ENCODE measurements at regions not wholly inside any gene's neighbourhood (a gene's known extent, or its start where the extent isn't known, plus 50 kb on each side); places are given as distances from the start of the nearest gene placed in this dataset.
A peak's percentile ranks its signal among the peaks of the same experiment; 100 is the strongest.

DNA sequence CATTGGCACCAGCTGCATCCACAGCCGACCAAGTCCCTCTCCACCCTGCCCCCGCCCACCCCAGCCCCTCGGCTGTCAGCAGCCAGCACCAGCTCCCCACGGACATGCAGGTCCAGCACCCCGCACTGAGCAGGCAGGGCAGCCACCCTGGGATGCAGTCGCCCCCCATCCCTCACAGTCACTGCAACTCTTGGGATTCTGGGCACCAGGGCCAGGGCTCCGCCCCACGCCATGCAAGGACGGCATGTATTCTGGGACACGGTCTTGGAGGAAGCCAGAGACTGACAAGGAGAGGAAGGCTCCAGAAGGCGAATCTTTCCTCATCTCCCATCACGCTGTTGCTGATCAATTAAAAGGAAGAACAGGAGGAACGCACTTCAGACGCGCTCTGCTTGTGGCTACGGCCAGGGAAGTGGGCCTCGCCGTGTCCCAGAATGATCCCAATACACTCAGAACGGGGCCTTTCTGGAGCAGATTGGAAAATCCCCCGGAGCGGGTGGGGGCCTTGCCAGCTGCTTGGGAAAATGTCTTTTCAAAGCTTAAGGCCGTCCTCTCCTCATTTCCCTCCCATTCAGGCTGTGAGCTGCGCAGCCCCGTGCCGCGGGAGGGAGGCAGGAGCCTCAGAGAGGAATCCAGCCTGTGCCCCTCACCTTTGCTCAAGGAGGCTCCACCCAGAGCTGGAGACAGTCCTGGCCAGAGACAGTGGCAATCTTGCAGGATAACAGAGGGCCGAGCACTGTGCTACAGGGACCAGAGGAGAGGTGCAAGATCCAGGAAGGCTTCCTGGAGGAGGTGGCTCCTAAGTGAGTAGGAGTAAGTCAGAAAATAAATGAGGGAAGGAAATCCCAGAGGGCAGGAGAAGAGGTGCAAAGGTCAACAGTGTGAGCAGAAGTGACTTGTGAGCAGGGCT lies 54.1 kb upstream of the DIO3 start:
- DNase-seq (peak; percentile 39 to 44), ATAC-seq (ENCODE audit: low FRiP score) (no peak)
- no peak overlapping the region for H3K27ac ChIP-seq (ENCODE audit: low read depth in 1 of 2, low read length in 2 of 2)
- H3K27me3 ChIP-seq (ENCODE audit: control insufficient read depth in 1 of 2, insufficient read depth in 2 of 2, low read length in 1 of 2) = no peaks in the 10 kb centered on the region
- H3K4me1 ChIP-seq (ENCODE audit: control insufficient read depth in 1 of 2, insufficient read depth in 2 of 2, low read length in 2 of 2) = no peaks in the 10 kb centered on the region
- no peaks in the 10 kb centered on the region for H3K36me3 ChIP-seq (ENCODE audit: control insufficient read depth in 1 of 2, insufficient read depth in 2 of 2, low read length in 1 of 2)
- H3K9me3 ChIP-seq (ENCODE audit: control insufficient read depth, low read length) = no peaks in the 10 kb centered on the region
- H3K4me3 ChIP-seq (ENCODE audit: low read length in 2 of 2) = no peak overlapping the region
- WGBS, 2 donors = 62 to 63% methylated on average over 27 of the region's 27 CpGs
- intact Hi-C loops (cut with DNase I) = no loop called here

DNA sequence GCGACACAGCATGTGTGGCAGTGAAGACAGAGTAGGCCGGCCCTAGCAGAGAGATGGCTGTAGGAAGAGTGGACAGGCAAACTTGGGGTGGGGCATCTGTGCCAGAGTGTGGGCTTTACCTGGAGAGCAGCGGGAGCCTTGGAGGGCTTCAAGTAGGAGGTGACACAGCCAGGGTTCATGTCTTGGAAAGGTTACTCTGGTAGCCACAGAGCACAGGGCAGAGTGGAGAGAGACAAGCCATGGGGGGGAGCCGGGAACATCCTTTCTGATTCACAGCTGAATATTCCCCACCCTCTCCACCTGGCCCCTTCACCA lies 53.5 kb upstream of the DIO3 start:
- WGBS, 2 donors = 85 to 94% methylated on average over 4 of the region's 4 CpGs
- DNase-seq = peak in 1 of 2 donors; percentile 50

DNA sequence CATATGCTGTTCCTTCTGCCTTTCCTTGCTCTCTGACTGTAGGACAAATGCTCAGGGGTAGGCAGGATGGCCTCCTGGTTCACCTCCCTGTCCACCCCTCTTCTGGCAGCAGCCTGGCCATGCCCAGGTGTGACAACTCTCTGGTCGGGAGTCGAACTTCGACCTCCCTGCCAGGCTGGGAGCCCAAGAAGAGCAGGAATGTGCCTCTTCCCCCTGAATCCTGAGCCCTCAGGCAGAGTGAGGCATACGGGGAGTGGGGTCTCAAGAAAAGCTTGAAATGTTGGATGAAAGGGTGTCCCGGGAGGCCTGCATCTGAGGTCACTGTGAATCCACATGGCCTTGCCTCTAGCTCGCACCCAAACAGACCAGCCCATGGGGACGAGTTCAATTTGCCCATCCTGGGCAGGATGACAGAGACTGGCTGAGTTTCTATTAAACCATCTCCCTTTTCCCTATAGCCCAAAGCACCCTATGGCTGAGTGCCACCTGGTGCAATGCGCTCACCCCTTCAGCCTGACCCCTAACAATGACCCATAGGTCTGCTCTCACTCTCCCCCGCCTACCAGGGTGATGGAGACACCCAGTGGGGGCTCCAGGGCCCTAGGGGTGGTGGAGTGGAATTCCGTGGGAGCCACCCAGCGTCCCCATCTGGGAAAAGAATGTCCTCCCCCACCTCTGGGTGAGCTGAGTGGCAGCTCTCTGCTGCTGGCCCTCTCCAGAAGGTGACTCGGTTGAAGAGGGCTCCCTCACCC lies 52.9 kb upstream of the DIO3 start:
- Histone ChIP-seq H3K36me3 (ENCODE audit: control insufficient read depth in 1 of 2, insufficient read depth in 2 of 2, low read length in 1 of 2) (no peaks in the 10 kb centered on the region), H3K9me3 (ENCODE audit: control insufficient read depth, low read length) (no peaks in the 10 kb centered on the region), H3K27ac (ENCODE audit: low read depth in 1 of 2, low read length in 2 of 2) (no peak overlapping the region), H3K4me3 (ENCODE audit: low read length in 2 of 2) (no peak overlapping the region), H3K27me3 (ENCODE audit: control insufficient read depth in 1 of 2, insufficient read depth in 2 of 2, low read length in 1 of 2) (no peaks in the 10 kb centered on the region), H3K4me1 (ENCODE audit: control insufficient read depth in 1 of 2, insufficient read depth in 2 of 2, low read length in 2 of 2) (no peaks in the 10 kb centered on the region)
- DNase-seq (peak in 1 of 2 donors; percentile 65), ATAC-seq (ENCODE audit: low FRiP score) (no peak)
- 87% methylated on average over 12 of the region's 12 CpGs for WGBS, 2 donors
- intact Hi-C loops (cut with DNase I) = no loop called here

More for the DNA sequence above, 53.5 kb upstream of the DIO3 start:
- no peak for ATAC-seq (ENCODE audit: low FRiP score)
- no peaks in the 10 kb centered on the region for H3K27me3 ChIP-seq (ENCODE audit: control insufficient read depth in 1 of 2, insufficient read depth in 2 of 2, low read length in 1 of 2)
- no peak overlapping the region for H3K4me3 ChIP-seq (ENCODE audit: low read length in 2 of 2)
- no peak overlapping the region for H3K27ac ChIP-seq (ENCODE audit: low read depth in 1 of 2, low read length in 2 of 2)
- H3K9me3 ChIP-seq (ENCODE audit: control insufficient read depth, low read length) = no peaks in the 10 kb centered on the region
- no peaks in the 10 kb centered on the region for H3K4me1 ChIP-seq (ENCODE audit: control insufficient read depth in 1 of 2, insufficient read depth in 2 of 2, low read length in 2 of 2)
- intact Hi-C loops (cut with DNase I) = no loop called here
- H3K36me3 ChIP-seq (ENCODE audit: control insufficient read depth in 1 of 2, insufficient read depth in 2 of 2, low read length in 1 of 2) = no peaks in the 10 kb centered on the region

GRCh38 chr14:101508948-101509729 lies 52.2 kb upstream of the DIO3 start:
- Histone ChIP-seq H3K9me3 (ENCODE audit: control insufficient read depth, low read length) (no peaks in the 10 kb centered on the region), H3K4me1 (ENCODE audit: control insufficient read depth in 1 of 2, insufficient read depth in 2 of 2, low read length in 2 of 2) (no peaks in the 10 kb centered on the region), H3K27ac (ENCODE audit: low read depth in 1 of 2, low read length in 2 of 2) (no peak overlapping the region), H3K4me3 (ENCODE audit: low read length in 2 of 2) (no peak overlapping the region), H3K36me3 (ENCODE audit: control insufficient read depth in 1 of 2, insufficient read depth in 2 of 2, low read length in 1 of 2) (no peaks in the 10 kb centered on the region), H3K27me3 (ENCODE audit: control insufficient read depth in 1 of 2, insufficient read depth in 2 of 2, low read length in 1 of 2) (no peaks in the 10 kb centered on the region)
- WGBS, 2 donors = 88 to 90% methylated on average over 18 of the region's 18 CpGs
- intact Hi-C loops (cut with DNase I) = no loop called here
- peak in 1 of 2 donors; percentile 66 for DNase-seq
- no peak for ATAC-seq (ENCODE audit: low FRiP score)

- H3K36me3 ChIP-seq (ENCODE audit: control insufficient read depth in 1 of 2, insufficient read depth in 2 of 2, low read length in 1 of 2) = no peaks in the 10 kb centered on the region
- ATAC-seq (ENCODE audit: low FRiP score) (no peak), DNase-seq (peak; percentile 20 to 67)
- WGBS, 2 donors = 87 to 89% methylated on average over 21 of the region's 21 CpGs
- no peaks in the 10 kb centered on the region for H3K9me3 ChIP-seq (ENCODE audit: control insufficient read depth, low read length)
- no peaks in the 10 kb centered on the region for H3K27me3 ChIP-seq (ENCODE audit: control insufficient read depth in 1 of 2, insufficient read depth in 2 of 2, low read length in 1 of 2)
- no peak overlapping the region for H3K27ac ChIP-seq (ENCODE audit: low read depth in 1 of 2, low read length in 2 of 2)
- H3K4me3 ChIP-seq (ENCODE audit: low read length in 2 of 2) = no peak overlapping the region
- no peaks in the 10 kb centered on the region for H3K4me1 ChIP-seq (ENCODE audit: control insufficient read depth in 1 of 2, insufficient read depth in 2 of 2, low read length in 2 of 2)
- intact Hi-C loops (cut with DNase I) = no loop called here
These were observed 51.4 kb upstream of the DIO3 start for GRCh38 chr14:101509730-101510371.

GRCh38 chr14:101511199-101511598 lies 50.1 kb upstream of the DIO3 start:
- Histone ChIP-seq H3K27ac (ENCODE audit: low read depth in 1 of 2, low read length in 2 of 2) (no peak overlapping the region), H3K4me3 (ENCODE audit: low read length in 2 of 2) (no peak overlapping the region), H3K4me1 (ENCODE audit: control insufficient read depth in 1 of 2, insufficient read depth in 2 of 2, low read length in 2 of 2) (no peaks in the 10 kb centered on the region), H3K9me3 (ENCODE audit: control insufficient read depth, low read length) (no peaks in the 10 kb centered on the region), H3K36me3 (ENCODE audit: control insufficient read depth in 1 of 2, insufficient read depth in 2 of 2, low read length in 1 of 2) (no peaks in the 10 kb centered on the region), H3K27me3 (ENCODE audit: control insufficient read depth in 1 of 2, insufficient read depth in 2 of 2, low read length in 1 of 2) (no peaks in the 10 kb centered on the region)
- ATAC-seq (ENCODE audit: low FRiP score) (no peak), DNase-seq (no peak)
- intact Hi-C loops (cut with DNase I) = no loop called here

Small RNA genes lying in the stretch of these regions (microRNA-seq; reads per million reads assigned to microRNA genes)
- 3.6 to 4.0 reads per million in 2 donors for gene MIR1185-1
- gene MIR1185-2 = 0 to 1.2 reads per million in 2 donors
- gene MIR1193 = 0 to 0.60 reads per million in 2 donors
- gene MIR1197 = 0 reads per million in 2 donors
- gene MIR134 = 43.5 to 74.6 reads per million in 2 donors
- gene MIR154 = 17.3 to 58.7 reads per million in 2 donors
- gene MIR299 = 6.6 to 30.8 reads per million in 2 donors
- gene MIR300 = 0 reads per million in 2 donors
- 3.6 to 8.9 reads per million in 2 donors for gene MIR323A
- 0 to 0.99 reads per million in 2 donors for gene MIR323B
- gene MIR329-1 = 0 reads per million in 2 donors
- 0 reads per million in 2 donors for gene MIR329-2
- 44.7 to 172 reads per million in 2 donors for gene MIR369
- 0 to 0.99 reads per million in 2 donors for gene MIR376A1
- gene MIR376A2 = 0.60 to 2.0 reads per million in 2 donors
- gene MIR376B = 0 to 10.9 reads per million in 2 donors
- 80.5 to 388 reads per million in 2 donors for gene MIR376C
- 4.2 to 15.9 reads per million in 2 donors for gene MIR377
- gene MIR379 = 179 to 394 reads per million in 2 donors
- 1.2 to 2.0 reads per million in 2 donors for gene MIR380
- 3.0 to 31.8 reads per million in 2 donors for gene MIR381
- gene MIR382 = 157 to 250 reads per million in 2 donors
- 105 to 321 reads per million in 2 donors for gene MIR409
- gene MIR411 = 150 to 858 reads per million in 2 donors
- gene MIR412 = 0 to 7.0 reads per million in 2 donors
- 13.9 to 22.6 reads per million in 2 donors for gene MIR485
- gene MIR487A = 9.5 to 20.9 reads per million in 2 donors
- gene MIR487B = 64.4 to 463 reads per million in 2 donors
- gene MIR494 = 5.4 to 39.8 reads per million in 2 donors
- 6.0 to 36.8 reads per million in 2 donors for gene MIR495
- 0.60 to 2.0 reads per million in 2 donors for gene MIR496
- gene MIR539 = 0 to 1.8 reads per million in 2 donors
- gene MIR541 = 0 reads per million in 2 donors
- 4.8 to 18.9 reads per million in 2 donors for gene MIR543
- gene MIR544A = 0 reads per million in 2 donors
- gene MIR654 = 3.6 to 37.8 reads per million in 2 donors
- 0.60 to 2.0 reads per million in 2 donors for gene MIR655
- gene MIR656 = 0 to 1.2 reads per million in 2 donors
- 0.60 to 0.99 reads per million in 2 donors for gene MIR668
- gene MIR758 = 0.60 to 3.0 reads per million in 2 donors
- gene MIR889 = 4.2 to 42.8 reads per million in 2 donors
